Smooth muscle cell (in vitro differentiated cells): ENCODE measurements at regions not wholly inside any gene's neighbourhood (a gene's known extent, or its start where the extent isn't known, plus 50 kb on each side); places are given as distances from the start of the nearest gene placed in this dataset.

ENCODE experiments used
- DNase-seq: peaks from one replicate; lab custom pipeline; 2025; ENCODE audit not compliant: unreplicated experiment; lab: John Stamatoyannopoulos, UW
- H2AFZ ChIP-seq: fragments of 200-600 bp; sonication (generic); 2 replicates; pipeline ENCODE4 v1.6.0; 2016; ENCODE audit warnings: antibody characterized with exemption, low read depth, mild to moderate bottlenecking
- H3F3A ChIP-seq: fragments of 200-600 bp; sonication (generic); 2 replicates; pipeline ENCODE4 v1.6.0; 2017; ENCODE audit warnings: antibody characterized with exemption, low read depth
- H3K27ac ChIP-seq: fragments of 200-600 bp; sonication (generic); 2 replicates; pipeline ENCODE4 v1.5.1; 2016; ENCODE audit warnings: low read depth, mild to moderate bottlenecking
- H3K27me3 ChIP-seq: fragments of 200-600 bp; sonication (generic); 2 replicates; pipeline ENCODE4 v1.6.1; 2016; ENCODE audit warnings: low read depth, mild to moderate bottlenecking
- H3K36me3 ChIP-seq: fragments of 200-600 bp; sonication (generic); 2 replicates; pipeline ENCODE4 v1.5.1; 2016; ENCODE audit warnings: low read depth
- H3K4me1 ChIP-seq: fragments of 200-600 bp; sonication (generic); 2 replicates; pipeline ENCODE4 v1.5.1; 2016; ENCODE audit warnings: low read depth
- H3K4me2 ChIP-seq: fragments of 200-600 bp; sonication (generic); 2 replicates; pipeline ENCODE4 v1.6.0; 2016; ENCODE audit warnings: mild to moderate bottlenecking
- H3K4me3 ChIP-seq: fragments of 200-600 bp; sonication (generic); 2 replicates; pipeline ENCODE4 v1.5.1; 2016; ENCODE audit warnings: mild to moderate bottlenecking
- H3K79me2 ChIP-seq: fragments of 200-600 bp; sonication (generic); 2 replicates; pipeline ENCODE4 v1.6.0; 2016; ENCODE audit warnings: low read depth, mild to moderate bottlenecking
- H3K9ac ChIP-seq: fragments of 200-600 bp; sonication (generic); 2 replicates; pipeline ENCODE4 v1.6.0; 2016; ENCODE audit warnings: low read depth
- H3K9me3 ChIP-seq: fragments of 200-600 bp; sonication (generic); replicated peaks from 2 replicates; pipeline ENCODE4 v1.5.1; 2016; ENCODE audit warnings: low read depth
- H4K20me1 ChIP-seq: fragments of 200-600 bp; sonication (generic); 2 replicates; pipeline ENCODE4 v1.6.0; 2016; ENCODE audit warnings: low read depth
- WGBS: methylation state at CpG from one replicate; pipeline ENCODE4 v1.1.7; 2016; ENCODE audit warnings: low lambda C conversion rate; 5-methylcytosine and 5-hydroxymethylcytosine counted together
- TF ChIP-seq, protein P1 (sequence below): fragments of 200-600 bp; sonication (generic); IDR thresholded peaks from 2 replicates; pipeline ENCODE4 v1.5.1; 2017; ENCODE audit warnings: borderline replicate concordance, mild to moderate bottlenecking, antibody characterized with exemption; ENCODE audit not compliant: insufficient read depth, poor library complexity, severe bottlenecking

DNA sequence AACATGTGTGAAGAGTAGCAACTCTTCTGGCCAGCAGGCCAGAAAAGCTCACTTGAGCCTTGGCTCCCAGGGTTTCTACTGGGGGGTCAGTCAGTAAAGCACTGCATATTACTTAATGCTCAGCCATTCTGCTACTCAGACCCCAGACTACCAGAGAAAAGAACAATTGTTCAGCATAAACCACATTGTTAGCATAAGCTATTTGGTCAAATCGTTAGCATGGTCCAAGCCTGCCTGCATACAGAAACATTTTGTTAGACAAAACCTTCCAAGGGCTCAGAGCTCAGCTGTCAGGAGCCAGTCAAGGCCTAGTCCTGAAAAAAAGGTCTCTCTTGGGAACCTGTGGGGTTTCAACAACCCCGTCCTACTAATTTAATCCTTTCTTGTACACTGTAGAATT lies 449.3 kb downstream of the PRR16 start:
- Histone ChIP-seq H3K4me1 (no peaks in the 10 kb centered on the region), H3F3A (no peaks in the 10 kb centered on the region), H4K20me1 (no peaks in the 10 kb centered on the region), H3K4me2 (no peak overlapping the region), H3K27ac (no peak overlapping the region), H3K27me3 (no peaks in the 10 kb centered on the region), H3K4me3 (no peak overlapping the region), H3K9ac (no peak overlapping the region), H3K36me3 (no peaks in the 10 kb centered on the region), H3K9me3 (no peaks in the 10 kb centered on the region), H2AFZ (no peak overlapping the region), H3K79me2 (no peaks in the 10 kb centered on the region)
- TF ChIP-seq, protein P1, sequence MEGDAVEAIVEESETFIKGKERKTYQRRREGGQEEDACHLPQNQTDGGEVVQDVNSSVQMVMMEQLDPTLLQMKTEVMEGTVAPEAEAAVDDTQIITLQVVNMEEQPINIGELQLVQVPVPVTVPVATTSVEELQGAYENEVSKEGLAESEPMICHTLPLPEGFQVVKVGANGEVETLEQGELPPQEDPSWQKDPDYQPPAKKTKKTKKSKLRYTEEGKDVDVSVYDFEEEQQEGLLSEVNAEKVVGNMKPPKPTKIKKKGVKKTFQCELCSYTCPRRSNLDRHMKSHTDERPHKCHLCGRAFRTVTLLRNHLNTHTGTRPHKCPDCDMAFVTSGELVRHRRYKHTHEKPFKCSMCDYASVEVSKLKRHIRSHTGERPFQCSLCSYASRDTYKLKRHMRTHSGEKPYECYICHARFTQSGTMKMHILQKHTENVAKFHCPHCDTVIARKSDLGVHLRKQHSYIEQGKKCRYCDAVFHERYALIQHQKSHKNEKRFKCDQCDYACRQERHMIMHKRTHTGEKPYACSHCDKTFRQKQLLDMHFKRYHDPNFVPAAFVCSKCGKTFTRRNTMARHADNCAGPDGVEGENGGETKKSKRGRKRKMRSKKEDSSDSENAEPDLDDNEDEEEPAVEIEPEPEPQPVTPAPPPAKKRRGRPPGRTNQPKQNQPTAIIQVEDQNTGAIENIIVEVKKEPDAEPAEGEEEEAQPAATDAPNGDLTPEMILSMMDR: no peak
- DNase-seq: no peak
- WGBS: 90% methylated on average over 2 of the region's 2 CpGs

DNA sequence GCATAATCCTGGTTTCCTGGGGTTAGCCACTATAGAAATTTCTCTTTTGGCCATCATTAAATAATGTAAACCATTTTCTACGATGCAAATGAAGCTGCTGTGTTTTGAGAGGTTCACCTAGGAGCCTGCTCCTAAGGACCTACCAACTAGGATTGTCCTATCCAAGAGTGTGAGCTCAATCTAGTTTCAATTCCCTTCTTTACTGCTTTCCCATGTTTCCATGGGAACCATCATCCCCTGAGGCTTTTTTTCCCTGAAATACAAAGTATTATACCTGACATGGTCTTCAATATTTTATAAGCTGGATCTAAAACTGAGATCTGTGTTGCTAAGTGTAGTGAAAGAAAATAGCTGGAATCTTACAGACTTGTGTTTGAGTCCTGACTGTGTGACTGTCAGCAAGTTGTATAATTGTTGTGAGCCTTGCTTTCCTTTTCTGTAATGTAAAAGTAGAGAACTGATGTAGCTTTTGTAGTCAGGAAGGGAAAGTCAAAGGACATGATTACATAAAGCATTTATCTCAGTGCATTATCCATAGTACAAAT lies 453.2 kb downstream of the PRR16 start:
- TF ChIP-seq, protein P1: no peak
- no peak overlapping the region for H3K27ac ChIP-seq
- no peaks in the 10 kb centered on the region for H3K4me1 ChIP-seq
- no peaks in the 10 kb centered on the region for H3K79me2 ChIP-seq
- no peaks in the 10 kb centered on the region for H4K20me1 ChIP-seq
- no peak overlapping the region for H3K4me2 ChIP-seq
- H3K27me3 ChIP-seq: no peaks in the 10 kb centered on the region
- no peak overlapping the region for H2AFZ ChIP-seq
- H3F3A ChIP-seq: no peaks in the 10 kb centered on the region
- no peaks in the 10 kb centered on the region for H3K36me3 ChIP-seq
- no peak overlapping the region for H3K9ac ChIP-seq
- no peaks in the 10 kb centered on the region for H3K9me3 ChIP-seq
- no peak overlapping the region for H3K4me3 ChIP-seq
- WGBS: 91% methylated on average over 1 of the region's 1 CpG
- no peak for DNase-seq

DNA sequence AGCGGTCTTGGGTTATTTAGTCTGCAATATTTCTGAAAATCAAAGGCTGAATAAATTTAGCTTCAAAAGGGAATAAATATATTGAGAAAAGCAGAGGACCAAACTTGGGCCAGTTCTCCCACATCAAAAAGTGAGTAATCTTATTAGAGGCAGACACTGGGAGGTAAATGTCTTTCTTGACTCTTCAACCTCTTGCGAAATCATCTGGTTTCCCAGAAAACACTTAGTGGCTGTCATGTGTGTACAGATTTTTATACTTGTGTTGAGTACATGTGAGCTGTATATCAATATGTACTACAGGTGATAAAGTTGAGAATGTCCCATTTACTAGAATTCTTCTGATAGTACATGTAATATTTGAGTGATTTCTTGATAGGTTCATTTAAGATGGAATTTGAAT lies 454.9 kb downstream of the PRR16 start:
- H3K4me3 ChIP-seq: no peak overlapping the region
- no peaks in the 10 kb centered on the region for H4K20me1 ChIP-seq
- no peak overlapping the region for H3K27ac ChIP-seq
- H3K36me3 ChIP-seq: no peaks in the 10 kb centered on the region
- H3K79me2 ChIP-seq: no peaks in the 10 kb centered on the region
- WGBS: 98% methylated on average over 2 of the region's 2 CpGs
- no peak overlapping the region for H3K4me2 ChIP-seq
- TF ChIP-seq, protein P1: no peak
- H3F3A ChIP-seq: no peaks in the 10 kb centered on the region
- H3K9me3 ChIP-seq: no peaks in the 10 kb centered on the region
- no peak for DNase-seq
- no peaks in the 10 kb centered on the region for H3K27me3 ChIP-seq
- H2AFZ ChIP-seq: no peak overlapping the region
- no peak overlapping the region for H3K9ac ChIP-seq
- no peaks in the 10 kb centered on the region for H3K4me1 ChIP-seq

DNA sequence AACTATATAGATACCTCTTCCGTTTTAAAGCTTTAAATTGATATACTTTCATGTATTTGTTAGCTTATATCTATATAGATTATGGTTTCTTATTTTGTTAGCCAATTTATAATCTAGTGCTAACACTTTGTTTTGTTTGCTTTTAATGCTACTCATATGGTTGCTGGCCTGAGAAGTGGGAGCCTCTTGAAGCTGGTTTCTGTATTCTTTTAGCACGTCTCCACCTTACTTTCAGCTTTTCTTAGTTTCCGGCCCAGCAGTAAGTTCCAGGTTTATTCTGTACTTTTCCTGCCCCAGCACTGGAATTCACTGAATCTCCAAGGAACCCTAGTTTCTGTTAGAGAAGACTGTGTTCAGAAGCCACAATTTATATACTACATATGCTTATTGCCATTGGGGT lies 458.9 kb downstream of the PRR16 start:
- no peak overlapping the region for H2AFZ ChIP-seq
- H3F3A ChIP-seq: no peaks in the 10 kb centered on the region
- no peak overlapping the region for H3K4me3 ChIP-seq
- H3K79me2 ChIP-seq: no peaks in the 10 kb centered on the region
- no peaks in the 10 kb centered on the region for H3K27me3 ChIP-seq
- WGBS: 97% methylated on average over 3 of the region's 3 CpGs
- H3K27ac ChIP-seq: no peak overlapping the region
- H3K4me2 ChIP-seq: no peak overlapping the region
- H3K9me3 ChIP-seq: no peaks in the 10 kb centered on the region
- H3K9ac ChIP-seq: no peak overlapping the region
- no peaks in the 10 kb centered on the region for H3K36me3 ChIP-seq
- TF ChIP-seq, protein P1: no peak
- DNase-seq: no peak
- H3K4me1 ChIP-seq: no peaks in the 10 kb centered on the region
- no peaks in the 10 kb centered on the region for H4K20me1 ChIP-seq
